ENCODE measurements at regions not wholly inside any gene's neighbourhood (a gene's known extent, or its start where the extent isn't known, plus 50 kb on each side); places are given as distances from the start of the nearest gene placed in this dataset.

DNA sequence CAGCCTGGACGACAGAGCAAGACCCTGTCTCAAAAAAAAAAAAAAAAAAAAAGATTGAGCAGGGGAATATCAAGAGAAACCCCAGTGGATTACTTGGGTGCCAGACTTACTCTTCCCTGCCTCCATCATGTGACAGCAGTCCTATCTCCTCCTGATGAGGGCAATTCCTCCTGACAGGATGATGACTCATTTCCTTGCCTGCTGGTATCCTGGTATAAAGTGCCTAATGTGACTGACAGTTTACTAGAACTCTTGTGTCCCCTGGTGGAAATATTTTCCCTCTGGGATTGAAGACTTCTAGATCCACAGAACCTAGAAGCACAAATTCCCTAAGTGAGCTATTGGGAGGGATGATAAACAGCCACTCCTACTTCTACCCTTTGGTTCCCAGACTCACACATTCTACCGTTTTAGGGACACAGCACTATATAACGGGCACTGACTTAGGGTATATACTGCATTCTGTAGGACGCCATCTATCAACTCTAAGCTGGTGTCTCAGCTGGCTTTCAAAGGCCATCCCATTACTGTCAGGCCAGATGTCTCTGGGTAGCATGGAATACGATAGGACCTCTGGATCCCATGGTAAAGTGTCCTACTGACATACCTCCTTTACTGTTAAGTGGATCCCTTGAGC lies 114.6 kb upstream of the MED13 start:
- TF ChIP-seq, protein P1, sequence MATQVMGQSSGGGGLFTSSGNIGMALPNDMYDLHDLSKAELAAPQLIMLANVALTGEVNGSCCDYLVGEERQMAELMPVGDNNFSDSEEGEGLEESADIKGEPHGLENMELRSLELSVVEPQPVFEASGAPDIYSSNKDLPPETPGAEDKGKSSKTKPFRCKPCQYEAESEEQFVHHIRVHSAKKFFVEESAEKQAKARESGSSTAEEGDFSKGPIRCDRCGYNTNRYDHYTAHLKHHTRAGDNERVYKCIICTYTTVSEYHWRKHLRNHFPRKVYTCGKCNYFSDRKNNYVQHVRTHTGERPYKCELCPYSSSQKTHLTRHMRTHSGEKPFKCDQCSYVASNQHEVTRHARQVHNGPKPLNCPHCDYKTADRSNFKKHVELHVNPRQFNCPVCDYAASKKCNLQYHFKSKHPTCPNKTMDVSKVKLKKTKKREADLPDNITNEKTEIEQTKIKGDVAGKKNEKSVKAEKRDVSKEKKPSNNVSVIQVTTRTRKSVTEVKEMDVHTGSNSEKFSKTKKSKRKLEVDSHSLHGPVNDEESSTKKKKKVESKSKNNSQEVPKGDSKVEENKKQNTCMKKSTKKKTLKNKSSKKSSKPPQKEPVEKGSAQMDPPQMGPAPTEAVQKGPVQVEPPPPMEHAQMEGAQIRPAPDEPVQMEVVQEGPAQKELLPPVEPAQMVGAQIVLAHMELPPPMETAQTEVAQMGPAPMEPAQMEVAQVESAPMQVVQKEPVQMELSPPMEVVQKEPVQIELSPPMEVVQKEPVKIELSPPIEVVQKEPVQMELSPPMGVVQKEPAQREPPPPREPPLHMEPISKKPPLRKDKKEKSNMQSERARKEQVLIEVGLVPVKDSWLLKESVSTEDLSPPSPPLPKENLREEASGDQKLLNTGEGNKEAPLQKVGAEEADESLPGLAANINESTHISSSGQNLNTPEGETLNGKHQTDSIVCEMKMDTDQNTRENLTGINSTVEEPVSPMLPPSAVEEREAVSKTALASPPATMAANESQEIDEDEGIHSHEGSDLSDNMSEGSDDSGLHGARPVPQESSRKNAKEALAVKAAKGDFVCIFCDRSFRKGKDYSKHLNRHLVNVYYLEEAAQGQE (IDR thresholded peaks at IDR 0.05; ENCODE audit: insufficient read depth in 1 of 2, low read depth in 2 of 2, low read length in 2 of 2) = no peak
- TF ChIP-seq TAF1 (IDR thresholded peaks at IDR 0.05; ENCODE audit: borderline replicate concordance, insufficient read depth, low read length) (no peak), SIN3A (IDR thresholded peaks at IDR 0.05; ENCODE audit: borderline replicate concordance, insufficient read depth, low read length) (no peak), FOXP2 (optimal IDR thresholded peaks at IDR 0.05; ENCODE audit: borderline replicate concordance, extremely low read depth, extremely low read length, insufficient read depth) (no peak)

DNA sequence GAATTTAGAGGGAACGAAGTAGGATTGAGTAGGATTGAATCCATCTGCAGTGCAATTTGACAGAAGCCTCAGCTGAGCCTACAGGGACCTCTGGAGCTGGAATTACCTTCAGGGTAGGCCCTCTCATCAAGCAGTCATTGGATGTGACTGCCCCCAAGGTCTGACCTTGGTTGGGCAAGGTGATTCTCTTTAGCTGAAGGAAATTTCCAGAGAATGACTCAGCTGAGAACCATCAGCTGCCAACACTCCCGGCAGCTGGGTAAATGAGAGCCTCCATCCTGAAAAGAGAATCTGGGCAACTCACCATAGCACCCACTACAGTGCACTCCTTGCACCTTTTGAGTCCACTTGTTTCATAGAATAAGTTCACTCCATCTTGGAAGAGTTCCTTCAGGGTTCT lies 113.5 kb upstream of the MED13 start:
- TF ChIP-seq FOXP2 (optimal IDR thresholded peaks at IDR 0.05; ENCODE audit: borderline replicate concordance, extremely low read depth, extremely low read length, insufficient read depth) (no peak), TAF1 (IDR thresholded peaks at IDR 0.05; ENCODE audit: borderline replicate concordance, insufficient read depth, low read length) (no peak), POLR2AphosphoS5 (IDR thresholded peaks at IDR 0.05; ENCODE audit: low read depth, low read length) (no peak), SIN3A (IDR thresholded peaks at IDR 0.05; ENCODE audit: borderline replicate concordance, insufficient read depth, low read length) (no peak)
- TF ChIP-seq, protein P1 (IDR thresholded peaks at IDR 0.05; ENCODE audit: insufficient read depth in 1 of 2, low read depth in 2 of 2, low read length in 2 of 2) = no peak

DNA sequence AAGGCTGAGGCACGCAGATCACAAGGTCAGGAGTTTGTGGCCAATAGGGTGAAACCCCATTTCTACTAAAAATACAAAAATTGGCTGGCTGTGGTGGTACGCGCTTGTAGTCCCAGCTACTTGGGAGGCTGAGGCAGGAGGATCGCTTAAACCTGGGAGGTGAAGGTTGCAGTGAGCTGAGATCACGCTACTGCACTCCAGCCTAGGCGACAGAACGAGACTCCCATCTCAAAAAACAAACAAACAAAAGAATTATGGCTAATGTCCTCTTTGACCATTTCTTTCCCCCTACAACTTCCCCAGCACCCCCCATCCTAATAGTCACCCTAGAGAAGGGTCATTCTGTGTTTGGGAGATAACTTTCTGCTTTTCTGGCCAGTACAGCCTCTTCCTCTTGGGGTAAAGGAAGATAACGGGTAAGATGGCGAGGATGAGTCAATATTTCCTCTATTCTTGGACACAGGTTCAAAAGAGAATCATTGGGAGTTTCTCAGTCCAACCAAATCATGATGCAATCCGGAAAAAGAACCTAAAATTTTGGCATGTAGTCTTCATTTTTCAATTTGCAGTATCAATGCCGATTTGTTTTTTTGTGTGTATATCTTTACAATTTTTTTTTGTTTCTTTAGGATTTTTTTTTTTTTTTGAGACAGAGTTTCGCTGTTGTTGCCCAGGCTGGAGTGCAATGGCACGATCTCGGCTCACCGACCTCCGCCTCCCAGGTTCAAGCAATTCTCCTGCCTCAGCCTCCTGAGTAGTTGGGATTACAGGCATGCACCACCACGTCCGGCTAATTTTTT lies 107.6 kb upstream of the MED13 start:
- no peak for TF ChIP-seq TAF1 (IDR thresholded peaks at IDR 0.05; ENCODE audit: borderline replicate concordance, insufficient read depth, low read length)
- TF ChIP-seq SIN3A (IDR thresholded peaks at IDR 0.05; ENCODE audit: borderline replicate concordance, insufficient read depth, low read length) = no peak

DNA sequence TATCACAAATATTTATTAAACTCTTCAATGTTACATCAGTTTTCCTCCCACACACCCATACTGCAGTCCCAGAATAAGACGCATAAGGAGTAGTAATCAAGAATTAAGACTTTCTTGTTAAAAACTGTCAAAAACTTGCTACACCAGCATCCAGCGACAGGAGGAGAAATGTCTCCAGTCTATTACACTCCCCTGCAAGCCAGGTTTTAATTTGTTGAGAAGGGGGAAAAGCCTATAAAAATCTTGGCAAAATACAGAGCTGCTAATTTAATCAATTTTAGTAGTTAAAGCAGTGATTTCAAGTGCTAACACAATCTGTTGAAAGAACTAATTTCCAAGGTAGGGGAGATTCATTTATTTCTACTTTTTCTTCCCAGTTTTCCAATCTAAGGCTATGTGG lies 102.0 kb upstream of the MED13 start:
- TF ChIP-seq, protein P1 (IDR thresholded peaks at IDR 0.05; ENCODE audit: insufficient read depth in 1 of 2, low read depth in 2 of 2, low read length in 2 of 2) = no peak
- TF ChIP-seq FOXP2 (optimal IDR thresholded peaks at IDR 0.05; ENCODE audit: borderline replicate concordance, extremely low read depth, extremely low read length, insufficient read depth) (no peak), POLR2AphosphoS5 (IDR thresholded peaks at IDR 0.05; ENCODE audit: low read depth, low read length) (no peak), TAF1 (IDR thresholded peaks at IDR 0.05; ENCODE audit: borderline replicate concordance, insufficient read depth, low read length) (no peak), SIN3A (IDR thresholded peaks at IDR 0.05; ENCODE audit: borderline replicate concordance, insufficient read depth, low read length) (no peak)

DNA sequence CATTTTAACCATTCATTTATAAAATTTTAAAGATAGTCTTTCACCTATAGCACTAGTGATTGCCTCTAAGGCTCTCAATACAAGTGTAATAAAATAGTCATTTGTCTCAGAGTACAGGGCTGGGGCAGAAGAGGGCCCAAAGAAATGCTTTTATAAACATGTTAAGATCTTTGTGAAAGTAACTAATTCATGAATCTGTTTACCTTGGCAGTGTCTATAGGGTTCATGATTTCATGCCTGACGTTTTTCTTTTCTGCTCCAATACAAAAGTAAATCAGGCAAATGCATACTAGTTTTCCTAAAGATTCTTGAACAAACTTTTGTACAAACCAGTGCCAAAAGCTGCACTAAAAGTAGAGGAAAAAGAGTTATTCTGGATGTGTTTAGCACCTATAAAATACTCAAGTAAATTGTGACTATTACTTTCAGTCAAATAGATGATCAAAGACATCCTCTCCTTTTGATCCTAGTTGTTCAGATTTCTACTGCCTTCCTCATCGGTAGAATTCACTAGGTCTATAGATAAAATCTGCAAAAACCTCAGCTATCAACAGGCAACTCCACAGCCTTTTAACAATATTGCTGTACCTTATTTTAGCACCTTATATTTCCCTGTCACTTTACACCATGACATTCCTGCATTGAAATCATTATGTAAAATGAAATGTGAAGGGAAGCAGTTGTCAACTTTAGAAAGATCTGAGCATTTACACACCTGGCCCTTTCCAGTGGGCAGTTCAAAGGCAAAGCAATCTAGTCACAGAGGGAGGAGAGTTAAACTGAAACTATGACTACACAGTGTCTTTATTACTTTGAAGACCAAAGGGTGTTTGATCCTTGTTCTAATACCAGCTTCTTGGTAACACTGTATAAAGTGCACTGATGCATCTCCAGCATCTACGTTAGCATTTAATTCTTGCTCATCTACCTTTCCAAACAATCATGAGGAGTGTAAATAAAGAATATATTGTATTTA lies 100.0 kb upstream of the MED13 start:
- TF ChIP-seq, protein P1 (IDR thresholded peaks at IDR 0.05; ENCODE audit: insufficient read depth in 1 of 2, low read depth in 2 of 2, low read length in 2 of 2) = no peak
- TF ChIP-seq FOXP2 (optimal IDR thresholded peaks at IDR 0.05; ENCODE audit: borderline replicate concordance, extremely low read depth, extremely low read length, insufficient read depth) (no peak), POLR2AphosphoS5 (IDR thresholded peaks at IDR 0.05; ENCODE audit: low read depth, low read length) (no peak), TAF1 (IDR thresholded peaks at IDR 0.05; ENCODE audit: borderline replicate concordance, insufficient read depth, low read length) (no peak), SIN3A (IDR thresholded peaks at IDR 0.05; ENCODE audit: borderline replicate concordance, insufficient read depth, low read length) (no peak)

Data from PFSK-1 (cell line).